ENCODE measurements at regions not wholly inside any gene's neighbourhood (a gene's known extent, or its start where the extent isn't known, plus 50 kb on each side); places are given as distances from the start of the nearest gene placed in this dataset.

GRCh38 chr10:2604891-2605290, 462.5 kb upstream of the PFKP start:
- Histone ChIP-seq H3K4me2 (ENCODE audit: low read length) (no peak overlapping the region), H3K9ac (ENCODE audit: low read length) (no peak overlapping the region), H3K36me3 (ENCODE audit: low read depth, low read length) (no peaks in the 10 kb centered on the region), H3K4me1 (ENCODE audit: insufficient read depth, low read length) (no peaks in the 10 kb centered on the region), H3K4me3 (ENCODE audit: low read length) (no peak overlapping the region), H2AFZ (ENCODE audit: low read length) (no peak overlapping the region), H3K27me3 (ENCODE audit: low read length) (no peaks in the 10 kb centered on the region), H3K9me3 (ENCODE audit: low read length) (no peaks in the 10 kb centered on the region), H3K27ac (ENCODE audit: low read length) (no peak overlapping the region), H3K9me2 (replicated peaks; ENCODE audit: low read length) (no peaks in the 10 kb centered on the region), H3K79me2 (ENCODE audit: low read length) (no peaks in the 10 kb centered on the region), H3F3A (ENCODE audit: low read length, unreplicated experiment) (no peaks in the 10 kb centered on the region), H4K20me1 (ENCODE audit: low read length) (no peaks in the 10 kb centered on the region)
- no TSS peak for BruUV-seq (replicated peaks)
- POLR2A ChIA-PET (ENCODE audit: unreplicated experiment), result no interaction called here
- DNase-seq (no peak), ATAC-seq (no peak)
- CTCF ChIA-PET, result no interaction called here
- no peak for TF ChIP-seq EZH2phosphoT487 (IDR thresholded peaks at IDR 0.05; ENCODE audit: borderline replicate concordance, low read length)
- no peak for TF ChIP-seq CTCF (conservative IDR thresholded peaks at IDR 0.05; ENCODE audit: low read depth, low read length)
- TF ChIP-seq EZH2 (IDR thresholded peaks at IDR 0.05; ENCODE audit: low read length, unreplicated experiment), result no peak
- intact Hi-C loops (cut with micrococcal nuclease), result no loop called here

GRCh38 chr10:2599571-2599970, 467.8 kb upstream of the PFKP start:
- TF ChIP-seq EZH2phosphoT487 (IDR thresholded peaks at IDR 0.05; ENCODE audit: borderline replicate concordance, low read length), result no peak
- TF ChIP-seq CTCF (conservative IDR thresholded peaks at IDR 0.05; ENCODE audit: low read depth, low read length), result no peak
- no peak for TF ChIP-seq EZH2 (IDR thresholded peaks at IDR 0.05; ENCODE audit: low read length, unreplicated experiment)
- Histone ChIP-seq H3K9ac (ENCODE audit: low read length) (no peak overlapping the region), H3K4me1 (ENCODE audit: insufficient read depth, low read length) (no peaks in the 10 kb centered on the region), H3K36me3 (ENCODE audit: low read depth, low read length) (no peaks in the 10 kb centered on the region), H3K4me2 (ENCODE audit: low read length) (no peak overlapping the region), H2AFZ (ENCODE audit: low read length) (no peak overlapping the region), H3K9me2 (replicated peaks; ENCODE audit: low read length) (no peaks in the 10 kb centered on the region), H3K27ac (ENCODE audit: low read length) (no peak overlapping the region), H3K4me3 (ENCODE audit: low read length) (no peak overlapping the region), H3K79me2 (ENCODE audit: low read length) (no peaks in the 10 kb centered on the region), H3K27me3 (ENCODE audit: low read length) (no peaks in the 10 kb centered on the region), H4K20me1 (ENCODE audit: low read length) (no peaks in the 10 kb centered on the region), H3F3A (ENCODE audit: low read length, unreplicated experiment) (no peaks in the 10 kb centered on the region), H3K9me3 (ENCODE audit: low read length) (no peaks in the 10 kb centered on the region)
- no peak for DNase-seq
- CTCF ChIA-PET, result no interaction called here
- intact Hi-C loops (cut with micrococcal nuclease), result no loop called here
- BruUV-seq (replicated peaks), result no TSS peak
- no peak for ATAC-seq
- POLR2A ChIA-PET (ENCODE audit: unreplicated experiment), result no interaction called here

- DNase-seq (no peak), ATAC-seq (no peak)
- Histone ChIP-seq H3K9me3 (ENCODE audit: low read length) (no peaks in the 10 kb centered on the region), H3K9ac (ENCODE audit: low read length) (no peak overlapping the region), H3K4me1 (ENCODE audit: insufficient read depth, low read length) (no peaks in the 10 kb centered on the region), H3K36me3 (ENCODE audit: low read depth, low read length) (no peaks in the 10 kb centered on the region), H3K4me3 (ENCODE audit: low read length) (no peak overlapping the region), H3K4me2 (ENCODE audit: low read length) (no peak overlapping the region), H3K27ac (ENCODE audit: low read length) (no peak overlapping the region), H3K27me3 (ENCODE audit: low read length) (no peaks in the 10 kb centered on the region), H4K20me1 (ENCODE audit: low read length) (no peaks in the 10 kb centered on the region), H3F3A (ENCODE audit: low read length, unreplicated experiment) (no peaks in the 10 kb centered on the region), H3K9me2 (replicated peaks; ENCODE audit: low read length) (no peaks in the 10 kb centered on the region), H2AFZ (ENCODE audit: low read length) (no peak overlapping the region), H3K79me2 (ENCODE audit: low read length) (no peaks in the 10 kb centered on the region)
- ChIA-PET POLR2A (ENCODE audit: unreplicated experiment) (no interaction called here), CTCF (no interaction called here)
- intact Hi-C loops (cut with micrococcal nuclease), result no loop called here
- TF ChIP-seq EZH2phosphoT487 (IDR thresholded peaks at IDR 0.05; ENCODE audit: borderline replicate concordance, low read length) (no peak), CTCF (conservative IDR thresholded peaks at IDR 0.05; ENCODE audit: low read depth, low read length) (no peak), EZH2 (IDR thresholded peaks at IDR 0.05; ENCODE audit: low read length, unreplicated experiment) (no peak)
- BruUV-seq (replicated peaks), result no TSS peak
These were observed 474.8 kb upstream of the PFKP start for GRCh38 chr10:2592360-2593160.

Measured in PC-3 (cell line).